ENCODE measurements at regions not wholly inside any gene's neighbourhood (a gene's known extent, or its start where the extent isn't known, plus 50 kb on each side); places are given as distances from the start of the nearest gene placed in this dataset.

DNA sequence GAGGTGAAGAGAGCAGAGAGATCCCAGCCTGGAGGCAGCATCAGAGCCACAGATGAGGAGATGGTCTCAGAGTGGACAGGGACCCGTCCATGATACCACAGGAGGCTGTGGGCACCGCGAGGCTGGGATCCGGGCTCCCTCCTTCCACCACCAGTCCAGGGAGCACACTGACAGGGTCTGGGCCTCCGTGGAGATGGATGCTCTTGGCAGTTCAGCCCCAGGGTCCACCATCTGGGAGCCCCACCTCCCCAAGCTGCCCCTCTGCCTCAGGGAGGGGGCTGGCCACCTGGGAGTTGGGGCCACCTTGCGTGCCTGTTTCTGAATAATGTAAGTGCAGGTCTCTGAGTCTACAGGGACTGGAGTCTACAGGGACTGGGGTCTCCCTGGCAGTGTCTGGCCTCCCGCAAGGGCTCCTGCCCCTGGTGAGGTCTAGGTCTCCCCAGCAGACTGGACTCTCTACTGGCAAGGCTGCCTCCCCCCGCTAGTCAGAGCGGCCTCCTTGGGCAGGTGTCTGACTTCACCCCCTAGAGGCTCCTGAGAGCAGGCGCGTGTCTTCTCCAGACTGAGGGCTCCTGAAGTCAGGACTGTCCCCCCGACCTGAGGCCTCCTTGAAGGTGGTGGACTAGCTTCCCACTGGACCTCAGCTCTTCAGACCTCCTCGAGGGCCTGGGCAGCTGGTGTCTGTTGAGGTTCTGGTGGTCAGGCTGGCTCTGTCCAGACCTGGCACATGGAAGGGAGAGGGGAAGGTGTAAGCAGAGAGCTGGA lies 218.5 kb downstream of the PTPRU start:
- DNase-seq = no peak

GRCh38 chr1:29453502-29454240 lies 217.3 kb downstream of the PTPRU start:
- DNase-seq = no peak

- DNase-seq = no peak
Observed at GRCh38 chr1:29452463-29453230, 216.3 kb downstream of the PTPRU start.

DNA sequence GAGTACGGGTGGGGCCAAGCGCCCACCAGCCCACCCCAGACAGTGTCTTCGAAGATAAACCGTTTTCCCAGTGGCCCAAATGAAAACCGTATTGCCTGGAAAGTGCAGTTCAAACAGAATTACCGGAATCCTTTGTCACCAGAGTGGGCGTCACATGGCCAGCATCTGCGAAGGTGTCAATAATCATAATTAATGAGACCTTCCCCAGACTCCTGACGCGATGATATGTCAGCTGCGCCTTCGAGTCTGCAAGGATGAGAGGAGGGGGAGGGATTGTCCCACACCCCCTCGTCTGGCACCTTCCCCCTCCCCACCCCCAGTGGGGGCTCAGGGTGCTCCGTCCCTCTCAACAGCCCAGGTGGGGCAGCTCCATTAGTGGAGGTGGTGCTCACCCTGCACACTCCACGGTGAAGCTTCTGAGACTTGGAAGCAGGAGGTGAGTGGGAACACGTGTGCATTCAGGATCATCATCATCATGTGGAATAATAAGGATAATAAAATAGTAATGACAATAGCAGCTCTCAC lies 215.1 kb downstream of the PTPRU start:
- no peak for DNase-seq

DNA sequence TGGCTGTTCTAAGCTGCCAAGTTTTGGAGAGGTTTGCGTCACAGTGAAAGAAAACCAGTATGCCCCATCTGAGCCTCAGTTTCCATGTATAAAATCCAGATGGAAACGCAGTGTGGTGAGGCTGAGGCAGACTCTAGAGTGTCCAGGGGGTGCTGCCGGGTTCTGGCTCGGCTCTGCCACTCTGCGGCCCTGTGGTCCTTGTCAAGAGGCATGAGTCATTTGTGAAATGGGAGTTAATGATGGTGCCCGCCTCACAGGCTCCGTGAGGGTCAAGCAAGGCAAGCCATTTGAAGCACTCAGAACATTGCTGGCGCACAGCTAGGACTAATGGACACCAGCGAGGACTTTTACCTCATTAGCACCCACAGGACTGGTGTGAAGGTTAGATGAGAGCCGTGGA lies 214.3 kb downstream of the PTPRU start:
- no peak for DNase-seq

DNA sequence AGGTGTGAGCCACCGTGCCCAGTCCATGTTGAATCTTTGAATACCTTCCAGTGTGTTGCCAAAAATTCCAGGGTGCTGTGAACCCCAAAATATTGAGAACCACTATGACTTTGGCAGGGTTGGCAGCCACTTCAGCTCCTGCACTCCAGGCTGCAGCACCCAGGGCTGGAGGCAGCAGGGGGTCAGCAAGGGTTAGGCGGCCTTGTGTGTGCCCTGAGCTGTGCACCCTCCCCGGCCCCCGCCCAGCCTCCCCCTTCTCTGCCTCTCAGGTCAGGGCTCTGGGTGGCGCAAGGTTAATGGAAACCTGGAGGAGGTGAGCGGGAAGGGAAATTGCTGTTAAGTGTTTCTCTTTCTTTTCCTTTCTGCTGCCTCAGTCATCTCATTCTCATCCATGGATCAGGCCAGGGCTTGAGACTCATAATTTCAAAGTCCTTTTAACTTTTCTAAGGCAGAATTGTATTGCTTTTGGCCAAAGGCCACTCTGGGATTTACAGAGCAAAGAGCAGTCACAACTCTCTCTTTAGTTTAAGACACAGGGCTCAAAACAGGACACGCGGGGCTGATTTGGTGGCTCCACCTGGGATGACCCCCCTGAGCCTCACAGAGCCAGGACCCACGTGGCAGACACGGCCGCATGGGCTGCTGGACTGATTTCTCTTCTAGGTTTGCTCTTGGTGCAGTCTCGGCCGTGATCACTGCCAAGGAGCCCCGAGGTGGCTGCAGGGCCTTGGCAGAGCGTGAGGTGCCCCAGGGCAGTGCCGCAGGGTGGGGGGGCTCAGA lies 212.3 kb downstream of the PTPRU start:
- DNase-seq = no peak

DNA sequence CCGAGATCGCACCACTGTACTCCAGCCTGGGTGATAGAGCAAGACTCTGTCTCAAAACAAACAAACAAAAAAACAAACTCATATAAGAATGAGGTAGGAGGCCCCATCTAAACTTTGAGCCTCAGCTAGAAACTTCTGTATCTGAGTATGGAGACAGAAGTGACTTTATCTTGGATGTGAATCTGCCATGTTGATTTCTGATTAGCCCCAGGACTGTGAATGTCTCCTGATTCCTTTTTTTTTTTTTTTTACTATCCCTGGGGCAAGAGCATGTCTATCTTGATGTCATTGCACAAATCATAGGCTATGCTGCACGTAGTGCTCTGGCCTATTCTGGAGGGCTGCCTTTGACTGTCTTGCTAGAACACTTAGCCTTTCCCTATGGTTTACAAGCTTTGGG lies 211.0 kb downstream of the PTPRU start:
- no peak for DNase-seq

DNA sequence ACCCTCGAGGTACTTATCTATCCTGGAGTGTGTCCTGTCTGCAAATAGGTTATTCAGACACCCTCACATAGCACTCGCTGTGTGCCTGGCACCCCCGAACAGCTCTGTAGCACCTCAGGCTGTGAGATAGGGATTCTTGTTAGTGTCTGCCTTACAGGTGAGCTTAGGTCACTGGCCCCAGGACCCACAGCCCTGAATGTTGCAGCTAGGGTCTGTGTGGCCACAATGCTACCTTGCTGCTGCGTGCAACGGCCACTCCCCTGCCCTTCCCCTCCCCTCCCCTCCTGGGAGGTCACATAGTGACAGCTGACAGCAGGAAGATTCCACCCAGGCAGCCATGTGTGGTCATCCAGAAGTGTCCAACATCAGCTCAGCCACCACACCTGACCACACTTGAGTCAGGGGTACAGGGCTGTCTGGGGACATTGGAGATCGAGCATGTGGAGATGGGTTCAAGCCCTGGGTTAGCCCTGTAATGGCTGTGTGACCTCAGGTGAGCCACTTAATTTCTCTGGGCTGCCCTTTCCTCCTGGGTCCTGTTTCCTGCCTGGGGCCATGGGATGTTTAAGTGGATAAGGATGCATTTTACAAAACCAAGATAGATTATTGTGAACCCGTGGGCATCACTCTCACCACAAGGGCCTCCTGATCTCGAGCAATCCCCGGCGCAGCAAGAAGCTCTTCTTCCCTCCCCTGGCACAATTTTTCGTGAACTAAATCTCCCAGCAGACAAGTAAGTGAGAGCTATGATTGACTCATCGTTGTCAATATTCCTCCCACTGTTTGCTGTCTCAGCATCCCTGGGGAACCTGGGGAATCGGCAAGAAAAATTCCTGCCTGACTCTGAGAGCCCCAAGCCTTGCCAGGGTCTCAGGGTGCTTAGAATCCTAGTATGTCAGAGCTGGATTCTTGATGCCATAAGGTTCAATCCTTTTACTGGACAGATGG lies 208.7 kb downstream of the PTPRU start:
- DNase-seq = no peak

GRCh38 chr1:29444081-29444715 lies 207.9 kb downstream of the PTPRU start:
- no peak for DNase-seq

GRCh38 chr1:29441916-29442668 lies 205.8 kb downstream of the PTPRU start:
- no peak for DNase-seq

GRCh38 chr1:29439615-29440014 lies 203.3 kb downstream of the PTPRU start:
- DNase-seq = no peak

DNA sequence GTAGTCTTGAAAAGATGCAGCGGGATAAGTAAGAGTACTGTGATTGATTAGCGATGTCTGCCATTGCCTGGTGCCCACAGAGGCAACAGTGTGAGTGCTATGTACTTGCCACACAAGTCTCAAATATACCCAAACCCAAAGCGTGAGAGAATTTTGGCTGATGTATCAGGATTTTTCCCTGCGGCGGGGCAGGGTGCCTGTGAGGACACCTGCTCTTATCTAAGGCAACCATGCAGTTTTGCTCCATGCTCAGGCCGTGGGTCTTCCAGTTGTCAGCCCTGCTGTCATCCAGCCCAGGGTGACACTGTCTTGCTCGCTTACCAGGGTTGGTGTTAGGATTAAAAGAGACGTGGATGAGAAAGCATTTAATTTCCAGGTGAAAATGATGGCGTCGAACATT lies 202.7 kb downstream of the PTPRU start:
- no peak for DNase-seq

DNA sequence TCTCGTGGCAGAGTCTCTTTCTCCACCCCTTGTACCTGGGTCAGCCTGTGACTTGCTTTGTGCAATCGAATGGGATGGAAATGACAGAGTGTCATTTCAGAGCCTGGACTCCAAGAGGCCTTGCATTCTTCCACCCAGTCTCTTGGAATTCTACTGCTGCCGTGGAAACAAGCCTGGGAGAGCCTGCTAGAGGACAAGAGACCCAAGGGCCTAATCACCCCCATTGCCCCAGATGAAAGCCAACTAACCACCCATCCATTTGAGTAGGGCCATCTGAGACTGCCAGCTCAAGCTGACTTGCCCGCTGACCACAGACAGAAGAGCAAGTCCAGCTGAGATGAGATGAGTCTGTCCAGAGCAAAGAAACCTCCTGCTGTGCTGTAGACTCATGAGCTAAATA lies 201.6 kb downstream of the PTPRU start:
- no peak for DNase-seq

DNA sequence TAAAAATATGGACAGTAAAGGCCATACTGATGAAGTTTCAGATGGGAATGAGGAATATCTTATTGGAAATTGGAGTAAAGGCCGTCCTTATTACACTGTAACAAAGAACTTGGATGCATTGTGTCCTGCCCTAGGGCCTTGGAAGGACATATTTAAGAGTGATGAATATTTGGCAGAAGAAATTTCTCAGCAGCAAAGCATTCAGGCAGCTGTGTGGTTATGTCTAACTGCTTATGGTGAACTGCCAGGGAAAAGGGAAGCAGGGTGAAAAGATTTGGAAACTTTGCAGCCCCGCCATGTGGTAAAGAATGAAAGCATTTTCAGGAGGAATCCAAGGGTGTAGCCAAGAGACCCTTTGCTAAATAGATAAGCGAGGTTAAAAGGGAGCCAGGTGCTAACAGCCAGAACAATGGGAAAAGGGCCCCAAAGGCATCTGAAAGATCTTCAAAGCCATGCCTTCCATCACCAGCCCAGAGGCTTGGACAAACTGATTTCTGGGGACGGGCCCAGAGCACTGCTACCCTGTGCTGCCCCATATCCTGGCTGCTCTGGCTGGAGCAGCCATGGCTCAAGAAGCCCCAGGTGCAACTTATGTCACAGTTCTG lies 200.0 kb downstream of the PTPRU start:
- DNase-seq = no peak

DNA sequence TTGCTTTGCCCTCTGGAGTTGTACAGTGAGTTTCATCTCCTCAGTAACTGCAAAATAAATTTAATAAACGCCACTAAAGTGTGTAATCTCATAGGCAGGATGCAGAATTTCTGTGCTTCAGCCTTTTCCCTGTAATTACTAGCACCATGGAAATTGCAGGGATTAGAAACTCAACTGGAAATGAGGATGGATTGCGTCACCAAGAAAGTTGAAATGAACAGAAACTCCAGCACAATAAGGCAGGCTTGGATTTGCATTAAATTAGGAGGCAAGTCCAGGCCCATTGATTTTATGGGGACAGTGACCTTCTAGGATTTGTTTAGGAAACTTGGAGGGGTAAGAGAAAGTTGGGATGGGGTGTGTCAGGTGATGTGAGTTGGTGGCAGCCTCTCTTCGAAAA lies 197.5 kb downstream of the PTPRU start:
- DNase-seq = no peak

DNA sequence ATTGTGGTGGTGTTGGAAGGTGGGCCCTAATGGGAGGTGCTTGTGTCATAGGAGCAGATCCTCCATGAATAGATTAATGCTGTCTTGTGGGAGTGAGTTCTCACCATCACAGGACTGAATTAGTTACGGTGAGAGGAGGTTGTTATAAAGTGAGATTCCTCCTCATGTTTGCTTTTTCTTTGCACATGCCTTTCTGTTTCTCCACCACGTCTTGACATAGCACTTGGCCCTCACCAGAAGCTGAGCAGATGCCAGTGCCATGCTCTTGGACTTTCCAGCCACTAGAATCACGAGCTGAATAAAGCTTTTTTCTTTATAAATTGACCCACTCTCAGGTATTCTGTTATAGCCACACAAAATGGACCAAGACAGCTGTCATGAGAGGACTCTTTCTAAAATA lies 194.8 kb downstream of the PTPRU start:
- DNase-seq = no peak

- no peak for DNase-seq
Observed at GRCh38 chr1:29429656-29430055, 193.3 kb downstream of the PTPRU start.

DNA sequence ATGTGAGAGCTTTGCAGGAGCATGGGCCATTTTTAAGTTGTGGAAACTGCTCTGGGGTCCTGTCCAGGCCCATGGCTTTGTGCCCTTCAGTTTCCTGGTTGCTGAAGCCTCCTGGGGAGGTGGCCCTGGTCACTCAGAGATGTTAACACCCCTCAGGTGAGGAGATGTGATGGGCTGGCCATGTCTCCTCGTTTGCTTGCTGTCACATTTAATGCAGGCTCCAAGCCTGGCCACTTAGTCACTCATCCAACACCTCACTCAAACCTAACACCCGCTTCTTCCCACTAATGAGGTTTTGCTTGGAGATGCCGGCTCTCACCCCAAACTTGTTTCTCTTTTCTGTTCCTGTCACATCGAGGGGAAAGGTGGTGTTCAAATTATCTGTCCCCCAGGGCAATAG lies 192.7 kb downstream of the PTPRU start:
- no peak for DNase-seq

DNA sequence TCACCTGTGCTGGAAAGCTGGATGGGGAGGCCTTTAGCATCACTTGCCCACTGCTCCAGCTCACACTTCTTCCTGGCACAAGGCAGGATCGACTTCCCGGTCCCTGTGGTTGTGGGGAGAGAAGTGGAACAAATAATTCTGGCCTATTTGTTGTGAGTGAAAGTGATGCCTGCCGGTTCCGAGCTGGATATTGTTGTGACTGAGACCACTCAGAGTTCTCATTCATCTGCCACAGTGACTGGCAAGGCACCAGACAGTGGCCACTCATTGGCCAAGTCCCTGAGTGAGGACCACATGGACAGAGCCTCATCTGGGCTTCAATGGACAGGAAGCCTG lies 191.9 kb downstream of the PTPRU start:
- DNase-seq = no peak

All from NCI-H1105 treated with DMSO at 0.1 percent for 48 hours (cell line).